ENCODE measurements at regions not wholly inside any gene's neighbourhood (a gene's known extent, or its start where the extent isn't known, plus 50 kb on each side); places are given as distances from the start of the nearest gene placed in this dataset.

- TF ChIP-seq CTCF (IDR thresholded peaks at IDR 0.05 in 4 of 5, conservative IDR thresholded peaks at IDR 0.05 in 1 of 5) (no peak), POLR2A (IDR thresholded peaks at IDR 0.05) (no peak)
- ATAC-seq (no peak), DNase-seq (no peak)
- in situ Hi-C loops (cut with MboI; ENCODE audit: low sequenced_read_pairs in 4 of 4) (no loop called here), intact Hi-C loops (cut with DNase I; ENCODE audit: low total_unique reads) (no loop called here)
- H3K27ac ChIP-seq: no peak overlapping the region
- H3K4me1 ChIP-seq: no peaks in the 10 kb centered on the region
- no peaks in the 10 kb centered on the region for H3K27me3 ChIP-seq
- H3K9me3 ChIP-seq: no peaks in the 10 kb centered on the region
- no peak overlapping the region for H3K4me3 ChIP-seq
- H3K36me3 ChIP-seq: no peaks in the 10 kb centered on the region
Measured at GRCh38 chr5:157990583-157991181, 131.7 kb upstream of the CLINT1 start.

GRCh38 chr5:157989296-157989695, 130.4 kb upstream of the CLINT1 start:
- H3K27me3 ChIP-seq: no peaks in the 10 kb centered on the region
- intact Hi-C loops (cut with DNase I; ENCODE audit: low total_unique reads) (no loop called here), in situ Hi-C loops (cut with MboI; ENCODE audit: low sequenced_read_pairs in 4 of 4) (no loop called here)
- no peak overlapping the region for H3K4me3 ChIP-seq
- DNase-seq (no peak), ATAC-seq (no peak)
- H3K27ac ChIP-seq: no peak overlapping the region
- TF ChIP-seq POLR2A (IDR thresholded peaks at IDR 0.05) (no peak), CTCF (IDR thresholded peaks at IDR 0.05 in 4 of 5, conservative IDR thresholded peaks at IDR 0.05 in 1 of 5) (no peak)
- no peaks in the 10 kb centered on the region for H3K4me1 ChIP-seq
- no peaks in the 10 kb centered on the region for H3K9me3 ChIP-seq
- H3K36me3 ChIP-seq: no peaks in the 10 kb centered on the region

- H3K27ac ChIP-seq: no peak overlapping the region
- ATAC-seq (no peak), DNase-seq (no peak)
- no peak overlapping the region for H3K4me3 ChIP-seq
- no peaks in the 10 kb centered on the region for H3K4me1 ChIP-seq
- H3K9me3 ChIP-seq: no peaks in the 10 kb centered on the region
- in situ Hi-C loops (cut with MboI; ENCODE audit: low sequenced_read_pairs in 4 of 4): no loop called here
- intact Hi-C loops (cut with DNase I; ENCODE audit: low total_unique reads): no loop called here
- TF ChIP-seq CTCF (IDR thresholded peaks at IDR 0.05 in 4 of 5, conservative IDR thresholded peaks at IDR 0.05 in 1 of 5) (no peak), POLR2A (IDR thresholded peaks at IDR 0.05) (no peak)
- H3K36me3 ChIP-seq: no peaks in the 10 kb centered on the region
- no peaks in the 10 kb centered on the region for H3K27me3 ChIP-seq
Measured at GRCh38 chr5:157987259-157987658, 128.3 kb upstream of the CLINT1 start.

GRCh38 chr5:157986431-157986990, 127.6 kb upstream of the CLINT1 start:
- ATAC-seq (no peak), DNase-seq (no peak)
- no peaks in the 10 kb centered on the region for H3K27me3 ChIP-seq
- no peaks in the 10 kb centered on the region for H3K4me1 ChIP-seq
- H3K9me3 ChIP-seq: no peaks in the 10 kb centered on the region
- H3K27ac ChIP-seq: no peak overlapping the region
- no peaks in the 10 kb centered on the region for H3K36me3 ChIP-seq
- H3K4me3 ChIP-seq: no peak overlapping the region
- in situ Hi-C loops (cut with MboI; ENCODE audit: low sequenced_read_pairs in 4 of 4) (no loop called here), intact Hi-C loops (cut with DNase I; ENCODE audit: low total_unique reads) (no loop called here)
- TF ChIP-seq CTCF (IDR thresholded peaks at IDR 0.05 in 4 of 5, conservative IDR thresholded peaks at IDR 0.05 in 1 of 5) (no peak), POLR2A (IDR thresholded peaks at IDR 0.05) (no peak)

GRCh38 chr5:157984611-157985010, 125.7 kb upstream of the CLINT1 start:
- no peak overlapping the region for H3K27ac ChIP-seq
- H3K27me3 ChIP-seq: no peaks in the 10 kb centered on the region
- in situ Hi-C loops (cut with MboI; ENCODE audit: low sequenced_read_pairs in 4 of 4) (no loop called here), intact Hi-C loops (cut with DNase I; ENCODE audit: low total_unique reads) (no loop called here)
- no peak for ATAC-seq
- no peaks in the 10 kb centered on the region for H3K36me3 ChIP-seq
- no peak overlapping the region for H3K4me3 ChIP-seq
- H3K9me3 ChIP-seq: no peaks in the 10 kb centered on the region
- TF ChIP-seq POLR2A (IDR thresholded peaks at IDR 0.05) (no peak), CTCF (IDR thresholded peaks at IDR 0.05 in 4 of 5, conservative IDR thresholded peaks at IDR 0.05 in 1 of 5) (no peak)
- no peaks in the 10 kb centered on the region for H3K4me1 ChIP-seq
- DNase-seq: no peak

Measured in gastrocnemius medialis (tissue), 4 donors.